Activated B cell treated with CpG ODN at 0.5 μM for 24 hours (primary cell): ENCODE measurements at regions not wholly inside any gene's neighbourhood (a gene's known extent, or its start where the extent isn't known, plus 50 kb on each side); places are given as distances from the start of the nearest gene placed in this dataset.

Experiments used
- ATAC-seq: fragments of 200-7000 bp; cut with Tn5 transposase; one replicate; pipeline ENCODE4 v1.10.0; 2021; ENCODE audit warnings: low read depth, mild to moderate bottlenecking, moderate library complexity
- CTCF ChIA-PET: fragments of 350-600 bp; sonication (Branson Sonifier 250); formaldehyde crosslinking; loops from one replicate; lab custom pipeline; 2021; ENCODE audit warnings: antibody characterized with exemption; lab: Charles Lee
- POLR2A ChIA-PET: fragments of 350-600 bp; sonication (Branson Sonifier 250); formaldehyde crosslinking; loops from one replicate; lab custom pipeline; 2021; ENCODE audit warnings: antibody characterized with exemption; lab: Charles Lee
- DNase-seq: peaks from one replicate; pipeline ENCODE4 v3.0.0; 2022
- H3K27ac Mint-ChIP-seq: one replicate; pipeline ENCODE4 v1.8.0; 2020; ENCODE audit warnings: mixed read lengths
- H3K27me3 Mint-ChIP-seq: one replicate; pipeline ENCODE4 v1.8.0; 2021; ENCODE audit warnings: mixed read lengths
- H3K36me3 Mint-ChIP-seq: one replicate; pipeline ENCODE4 v1.8.0; 2021; ENCODE audit warnings: low read depth, mixed read lengths
- H3K4me1 Mint-ChIP-seq: one replicate; pipeline ENCODE4 v1.8.0; 2021; ENCODE audit warnings: mixed read lengths
- H3K4me3 Mint-ChIP-seq: one replicate; pipeline ENCODE4 v1.8.0; 2020; ENCODE audit warnings: mild to moderate bottlenecking, mixed read lengths
- H3K9me3 Mint-ChIP-seq: one replicate; pipeline ENCODE4 v1.8.0; 2020; ENCODE audit warnings: mixed read lengths
- CTCF ChIP-seq: fragments of 200-600 bp; IDR thresholded peaks from one replicate; pipeline ENCODE4 v1.8.0; 2022; ENCODE audit warnings: antibody characterized with exemption, mild to moderate bottlenecking
- intact Hi-C: fragments of 100-400 bp; cut with micrococcal nuclease; formaldehyde crosslinking; loops from one replicate; pipeline ENCODE4 v1.15.1; 2024

GRCh38 chr13:107733276-107733675 lies 482.1 kb downstream of the LIG4 start:
- intact Hi-C loops = no loop called here
- no peaks in the 10 kb centered on the region for H3K36me3 Mint-ChIP-seq
- ATAC-seq (no peak), DNase-seq (no peak)
- CTCF ChIA-PET = no interaction called here
- peaks cover 1% of the 10 kb centered on the region for H3K9me3 Mint-ChIP-seq
- POLR2A ChIA-PET = no interaction called here
- TF ChIP-seq CTCF = no peak
- no peaks in the 10 kb centered on the region for H3K4me1 Mint-ChIP-seq
- no peaks in the 10 kb centered on the region for H3K27me3 Mint-ChIP-seq
- no peak overlapping the region for H3K27ac Mint-ChIP-seq
- H3K4me3 Mint-ChIP-seq = no peak overlapping the region

- no peaks in the 10 kb centered on the region for H3K4me1 Mint-ChIP-seq
- no peaks in the 10 kb centered on the region for H3K36me3 Mint-ChIP-seq
- no peaks in the 10 kb centered on the region for H3K27me3 Mint-ChIP-seq
- H3K9me3 Mint-ChIP-seq = no peaks in the 10 kb centered on the region
- no peak overlapping the region for H3K27ac Mint-ChIP-seq
- ChIA-PET POLR2A (no interaction called here), CTCF (no interaction called here)
- no peak for TF ChIP-seq CTCF
- H3K4me3 Mint-ChIP-seq = no peak overlapping the region
- intact Hi-C loops = no loop called here
- DNase-seq = no peak
- no peak for ATAC-seq
Observed at GRCh38 chr13:107730813-107731212, 484.5 kb downstream of the LIG4 start.

GRCh38 chr13:107721125-107721869 lies 494.0 kb downstream of the LIG4 start:
- no peaks in the 10 kb centered on the region for H3K36me3 Mint-ChIP-seq
- no peaks in the 10 kb centered on the region for H3K4me1 Mint-ChIP-seq
- H3K9me3 Mint-ChIP-seq = peaks cover 3% of the 10 kb centered on the region
- CTCF ChIA-PET = no interaction called here
- no peak overlapping the region for H3K4me3 Mint-ChIP-seq
- no peaks in the 10 kb centered on the region for H3K27me3 Mint-ChIP-seq
- intact Hi-C loops = no loop called here
- no peak for ATAC-seq
- POLR2A ChIA-PET = no interaction called here
- no peak overlapping the region for H3K27ac Mint-ChIP-seq
- no peak for DNase-seq
- no peak for TF ChIP-seq CTCF

GRCh38 chr13:107716741-107717140 lies 498.6 kb downstream of the LIG4 start:
- ChIA-PET POLR2A (no interaction called here), CTCF (no interaction called here)
- no peaks in the 10 kb centered on the region for H3K9me3 Mint-ChIP-seq
- H3K4me3 Mint-ChIP-seq = no peak overlapping the region
- no peaks in the 10 kb centered on the region for H3K27me3 Mint-ChIP-seq
- DNase-seq (no peak), ATAC-seq (no peak)
- intact Hi-C loops = no loop called here
- no peaks in the 10 kb centered on the region for H3K4me1 Mint-ChIP-seq
- no peak for TF ChIP-seq CTCF
- no peaks in the 10 kb centered on the region for H3K36me3 Mint-ChIP-seq
- no peak overlapping the region for H3K27ac Mint-ChIP-seq

- intact Hi-C loops = no loop called here
- H3K9me3 Mint-ChIP-seq = no peaks in the 10 kb centered on the region
- ATAC-seq = no peak
- no peak for TF ChIP-seq CTCF
- ChIA-PET CTCF (no interaction called here), POLR2A (no interaction called here)
- no peak overlapping the region for H3K27ac Mint-ChIP-seq
- H3K27me3 Mint-ChIP-seq = no peaks in the 10 kb centered on the region
- H3K4me1 Mint-ChIP-seq = no peaks in the 10 kb centered on the region
- DNase-seq = no peak
- no peak overlapping the region for H3K4me3 Mint-ChIP-seq
- no peaks in the 10 kb centered on the region for H3K36me3 Mint-ChIP-seq
Observed at GRCh38 chr13:107716241-107716640, 499.1 kb downstream of the LIG4 start.
